Spleen (tissue), 11 donors: ENCODE measurements at regions not wholly inside any gene's neighbourhood (a gene's known extent, or its start where the extent isn't known, plus 50 kb on each side); places are given as distances from the start of the nearest gene placed in this dataset.
A peak's percentile ranks its signal among the peaks of the same experiment; 100 is the strongest.

Experiments
- DNase-seq: peaks from one replicate; pipeline ENCODE4 v3.0.0-alpha.2; 2020
- H3K27ac ChIP-seq, 8 donors: fragments of 200-600 bp; sonication (generic) in 7 of 8; 1 replicate in 4 of 8; 2 replicates in 4 of 8; pipeline versions ENCODE4 v1.5.0 to v1.8.0; 2016 to 2021; ENCODE audit warnings: inconsistent platforms in 4 of 8, mild to moderate bottlenecking in 4 of 8, moderate library complexity in 1 of 8
- H3K27me3 ChIP-seq, 7 donors: fragments of 200-600 bp; sonication (generic) in 6 of 7; replicated peaks in 1 of 7; 1 replicate in 4 of 7; 2 replicates in 3 of 7; pipeline versions ENCODE4 v1.5.0 to v1.8.0; 2016 to 2021; ENCODE audit warnings: inconsistent platforms in 3 of 7, mild to moderate bottlenecking in 1 of 7
- H3K36me3 ChIP-seq, 6 donors: fragments of 200-600 bp; sonication (generic) in 5 of 6; 1 replicate in 4 of 6; 2 replicates in 2 of 6; pipeline versions ENCODE4 v1.5.0 to v1.8.0; 2016 to 2021; ENCODE audit warnings: inconsistent platforms in 2 of 6
- H3K4me1 ChIP-seq, 6 donors: fragments of 200-600 bp; sonication (generic) in 5 of 6; 1 replicate in 3 of 6; 2 replicates in 3 of 6; pipeline versions ENCODE4 v1.5.0 to v1.8.0; 2016 to 2021; ENCODE audit warnings: inconsistent platforms in 3 of 6
- H3K4me3 ChIP-seq, 8 donors: fragments of 200-600 bp; sonication (generic) in 7 of 8; 1 replicate in 4 of 8; 2 replicates in 4 of 8; pipeline versions ENCODE4 v1.5.0 to v1.8.0; 2016 to 2021; ENCODE audit warnings: inconsistent platforms in 4 of 8, mild to moderate bottlenecking in 4 of 8, moderate library complexity in 2 of 8
- H3K9me3 ChIP-seq, 8 donors: fragments of 200-600 bp; sonication (generic) in 7 of 8; 1 replicate in 4 of 8; 2 replicates in 4 of 8; pipeline versions ENCODE4 v1.5.0 to v1.8.0; 2016 to 2021; ENCODE audit warnings: inconsistent platforms in 4 of 8
- POLR2A ChIP-seq, 3 donors: fragments of 450-650 bp; IDR thresholded peaks; one replicate each; pipeline ENCODE4 v1.5.1; 2017; ENCODE audit warnings: antibody characterized with exemption in 3 of 3, mild to moderate bottlenecking in 1 of 3
- POLR2AphosphoS5 ChIP-seq, 3 donors: sonication (generic); formaldehyde crosslinking; IDR thresholded peaks; one replicate each; pipeline ENCODE4 v1.5.1; 2017; ENCODE audit warnings: antibody characterized with exemption in 3 of 3
- WGBS, 5 donors: extraction: QIAGEN DNeasy Blood & Tissue Kit in 3 of 5; methylation state at CpG; one replicate each; pipeline versions ENCODE4 v1.1.5 to v1.1.7; 2013 to 2018; 5-methylcytosine and 5-hydroxymethylcytosine counted together
- intact Hi-C: fragments of 100-400 bp; cut with DNase I; formaldehyde crosslinking; loops from one replicate; pipeline ENCODE4 v1.15.0; 2023; ENCODE audit warnings: low total_unique reads
- TF ChIP-seq, protein P1 (sequence below), 11 experiments: fragments of 200-600 bp in 7 of 11; fragments of 450-650 bp in 4 of 11; sonication (generic) in 4 of 11; IDR thresholded peaks in 8 of 11; conservative IDR thresholded peaks in 3 of 11; 1 replicate in 7 of 11; 2 replicates in 4 of 11; pipeline versions ENCODE4 v1.4.0 to v1.8.0; 2016 to 2021; ENCODE audit warnings: antibody characterized with exemption in 11 of 11, inconsistent platforms in 4 of 11, mild to moderate bottlenecking in 1 of 11
- donor health status: healthy with polysubstance abuse.
- donor health status: DM: no; HTN: no; CAD: no; lungs with moderate emphysema.
- donor health status: DM: no; HTN: no; CAD: no.
- donor health status: Bipolar disorder and iron deficiency.
- donor health status: healthy.
- donor health status: DM: no; HTN: no; CAD: no.
- donor health status: DM: yes; HTN: yes; CAD: no.

DNA sequence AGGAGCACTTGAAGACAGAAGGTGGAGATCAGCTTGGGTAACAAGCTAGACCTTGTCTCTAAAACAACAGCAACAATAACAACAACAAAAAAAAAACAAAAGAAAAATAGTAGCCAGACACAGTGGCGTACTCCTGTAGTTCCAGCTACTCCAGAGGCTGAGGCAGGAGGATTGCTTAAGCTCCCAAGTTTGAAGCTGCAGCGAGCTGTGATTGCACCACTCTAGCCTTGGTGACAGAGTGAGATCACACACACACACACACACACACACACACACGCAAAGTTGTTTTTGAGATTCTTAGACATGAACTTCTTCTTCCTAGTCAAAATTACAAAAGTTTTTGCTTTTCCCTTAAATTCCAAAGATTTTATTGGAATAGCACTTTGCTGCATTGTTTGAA is 93.0 kb upstream of the IGSF10 start:
- intact Hi-C loops, result no loop called here
- no peak overlapping the region for H3K27ac ChIP-seq
- WGBS, 5 donors, result 44 to 70% (median 62%) methylated on average over 3 of the region's 3 CpGs

DNA sequence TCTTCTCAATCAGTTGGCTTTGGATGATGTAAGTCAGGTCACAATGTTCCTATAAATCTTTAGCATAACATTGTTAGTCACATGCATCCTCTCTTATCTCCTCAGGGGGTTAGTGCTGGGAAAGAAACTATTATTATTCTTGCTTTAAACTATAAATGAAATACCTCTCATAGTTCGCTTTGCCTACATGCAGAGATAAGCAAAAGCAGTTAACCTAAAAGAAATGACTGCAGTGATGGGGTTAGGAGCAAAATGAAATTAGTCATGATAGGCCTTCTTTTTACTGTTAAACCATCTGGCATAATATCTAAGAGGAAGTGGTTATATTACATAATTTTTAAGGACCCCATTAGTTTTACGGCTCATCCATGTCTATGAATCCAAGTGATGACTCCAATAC is 91.7 kb upstream of the IGSF10 start:
- Histone ChIP-seq H3K4me3 (no peak overlapping the region), H3K36me3 (no peaks in the 10 kb centered on the region), H3K27ac (no peak overlapping the region), H3K27me3 (no peaks in the 10 kb centered on the region), H3K4me1 (no peaks in the 10 kb centered on the region), H3K9me3 (no peaks in the 10 kb centered on the region)
- no peak for DNase-seq
- no peak for TF ChIP-seq POLR2AphosphoS5 (IDR thresholded peaks at IDR 0.05)
- TF ChIP-seq, protein P1, sequence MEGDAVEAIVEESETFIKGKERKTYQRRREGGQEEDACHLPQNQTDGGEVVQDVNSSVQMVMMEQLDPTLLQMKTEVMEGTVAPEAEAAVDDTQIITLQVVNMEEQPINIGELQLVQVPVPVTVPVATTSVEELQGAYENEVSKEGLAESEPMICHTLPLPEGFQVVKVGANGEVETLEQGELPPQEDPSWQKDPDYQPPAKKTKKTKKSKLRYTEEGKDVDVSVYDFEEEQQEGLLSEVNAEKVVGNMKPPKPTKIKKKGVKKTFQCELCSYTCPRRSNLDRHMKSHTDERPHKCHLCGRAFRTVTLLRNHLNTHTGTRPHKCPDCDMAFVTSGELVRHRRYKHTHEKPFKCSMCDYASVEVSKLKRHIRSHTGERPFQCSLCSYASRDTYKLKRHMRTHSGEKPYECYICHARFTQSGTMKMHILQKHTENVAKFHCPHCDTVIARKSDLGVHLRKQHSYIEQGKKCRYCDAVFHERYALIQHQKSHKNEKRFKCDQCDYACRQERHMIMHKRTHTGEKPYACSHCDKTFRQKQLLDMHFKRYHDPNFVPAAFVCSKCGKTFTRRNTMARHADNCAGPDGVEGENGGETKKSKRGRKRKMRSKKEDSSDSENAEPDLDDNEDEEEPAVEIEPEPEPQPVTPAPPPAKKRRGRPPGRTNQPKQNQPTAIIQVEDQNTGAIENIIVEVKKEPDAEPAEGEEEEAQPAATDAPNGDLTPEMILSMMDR (IDR thresholded peaks at IDR 0.05 in 8 of 11, conservative IDR thresholded peaks at IDR 0.05 in 3 of 11), result no peak
- 45 to 64% (median 60%) methylated on average over 2 of the region's 2 CpGs for WGBS, 5 donors
- intact Hi-C loops, result no loop called here

More for the DNA sequence above, 93.0 kb upstream of the IGSF10 start:
- no peaks in the 10 kb centered on the region for H3K27me3 ChIP-seq
- TF ChIP-seq POLR2A (IDR thresholded peaks at IDR 0.05) (no peak), POLR2AphosphoS5 (IDR thresholded peaks at IDR 0.05) (no peak)
- TF ChIP-seq, protein P1 (IDR thresholded peaks at IDR 0.05 in 8 of 11, conservative IDR thresholded peaks at IDR 0.05 in 3 of 11), result no peak
- no peak overlapping the region for H3K4me3 ChIP-seq
- no peaks in the 10 kb centered on the region for H3K9me3 ChIP-seq
- no peak for DNase-seq
- H3K4me1 ChIP-seq, result no peaks in the 10 kb centered on the region
- H3K36me3 ChIP-seq, result no peaks in the 10 kb centered on the region

DNA sequence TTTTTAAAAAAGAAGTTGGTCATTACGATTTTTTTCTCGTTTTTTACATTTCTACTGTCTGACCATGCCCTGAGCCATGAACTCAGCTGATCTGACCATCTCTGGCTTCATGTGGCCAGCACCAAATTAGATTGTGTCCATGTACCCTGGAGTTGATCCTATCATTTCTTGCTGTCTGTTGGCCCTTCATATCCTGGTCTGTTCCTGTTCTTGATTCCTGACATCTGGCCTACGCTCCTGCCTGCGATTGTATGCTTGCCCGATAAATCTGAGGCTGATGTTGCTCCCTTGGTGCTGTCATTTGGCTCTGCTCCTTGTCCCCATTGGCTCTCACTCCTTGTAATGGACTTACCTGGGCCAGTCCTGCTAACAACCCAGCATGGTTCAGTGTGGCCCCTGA is 89.8 kb upstream of the IGSF10 start:
- DNase-seq, result no peak
- Histone ChIP-seq H3K27me3 (no peaks in the 10 kb centered on the region), H3K36me3 (no peaks in the 10 kb centered on the region), H3K4me3 (no peak overlapping the region), H3K9me3 (no peaks in the 10 kb centered on the region), H3K27ac (peak overlapping the region in 4 of 8 donors; percentile 7 to 55 (median 48)), H3K4me1 (no peaks in the 10 kb centered on the region)
- whole genome bisulfite sequencing, 5 donors, result 81 to 92% (median 87%) methylated on average over 5 of the region's 5 CpGs
- intact Hi-C loops, result no loop called here
- TF ChIP-seq, protein P1 (IDR thresholded peaks at IDR 0.05 in 8 of 11, conservative IDR thresholded peaks at IDR 0.05 in 3 of 11), result no peak
- TF ChIP-seq POLR2A (IDR thresholded peaks at IDR 0.05) (no peak), POLR2AphosphoS5 (IDR thresholded peaks at IDR 0.05) (no peak)

DNA sequence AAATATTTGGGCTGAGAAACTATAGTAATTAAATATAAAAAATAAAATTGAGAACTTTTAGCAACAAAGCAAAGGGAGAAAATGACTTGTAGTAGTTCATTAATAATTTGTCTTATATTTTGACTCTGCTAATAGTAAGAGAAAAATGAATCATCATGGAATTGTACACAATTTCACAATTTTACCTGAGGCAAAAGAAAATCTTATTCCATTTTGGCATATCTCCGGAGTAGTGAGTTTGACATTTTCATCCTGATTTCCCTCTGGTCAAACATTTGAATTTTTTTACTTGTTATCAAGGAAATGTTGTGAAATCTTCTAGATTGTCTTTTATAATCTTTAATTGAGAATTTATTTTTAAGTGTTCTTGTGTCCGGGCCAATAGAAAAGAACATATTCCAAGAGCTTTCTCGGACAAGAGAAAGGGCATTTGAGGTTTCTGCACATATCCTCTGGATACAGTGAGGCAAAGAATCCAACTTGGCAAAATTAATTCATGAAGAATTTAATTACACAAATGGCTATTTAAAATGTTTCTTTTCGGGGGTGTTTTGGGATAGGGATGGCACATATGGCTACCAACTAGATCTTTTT is 89.3 kb upstream of the IGSF10 start:
- no peak for DNase-seq
- H3K4me3 ChIP-seq, result no peak overlapping the region
- intact Hi-C loops, result no loop called here
- no peaks in the 10 kb centered on the region for H3K9me3 ChIP-seq
- no peaks in the 10 kb centered on the region for H3K36me3 ChIP-seq
- no peak for TF ChIP-seq POLR2A (IDR thresholded peaks at IDR 0.05)
- TF ChIP-seq, protein P1 (IDR thresholded peaks at IDR 0.05 in 8 of 11, conservative IDR thresholded peaks at IDR 0.05 in 3 of 11), result no peak
- TF ChIP-seq POLR2AphosphoS5 (IDR thresholded peaks at IDR 0.05), result no peak
- H3K27ac ChIP-seq, result peak overlapping the region in 3 of 8 donors; percentile 44 to 55 (median 52)
- no peaks in the 10 kb centered on the region for H3K4me1 ChIP-seq
- WGBS, 5 donors, result 73 to 83% (median 80%) methylated on average over 4 of the region's 4 CpGs
- H3K27me3 ChIP-seq, result no peaks in the 10 kb centered on the region
